ENCODE measurements at regions not wholly inside any gene's neighbourhood (a gene's known extent, or its start where the extent isn't known, plus 50 kb on each side); places are given as distances from the start of the nearest gene placed in this dataset.
"Not testable (repeated sequence)": the region's sequence is repeated elsewhere in the genome, so short reads cannot be mapped to it uniquely, and the experiment has no call there.

DNA sequence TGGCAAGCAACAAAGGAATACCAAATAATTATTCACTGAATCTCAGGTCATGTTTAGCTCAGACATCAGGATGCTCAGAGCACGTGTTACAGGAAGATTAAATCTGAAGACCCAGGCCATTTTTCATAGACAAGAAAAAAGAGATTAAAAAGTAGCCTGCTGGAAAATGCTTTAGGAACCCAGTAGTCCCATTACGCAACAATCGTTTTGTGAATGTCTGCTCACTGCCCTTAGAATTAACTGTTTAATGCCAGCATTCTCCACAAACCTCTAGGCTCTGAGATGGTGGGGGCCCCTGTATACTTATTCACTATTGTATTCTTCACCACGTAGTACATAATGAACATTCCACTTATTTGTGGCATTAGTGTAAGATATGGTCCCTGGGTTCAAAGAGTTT, 154.6 kb upstream of the NYAP2 start:
- DNase-seq (ENCODE audit: low read depth in 2 of 2) = no peak

DNA sequence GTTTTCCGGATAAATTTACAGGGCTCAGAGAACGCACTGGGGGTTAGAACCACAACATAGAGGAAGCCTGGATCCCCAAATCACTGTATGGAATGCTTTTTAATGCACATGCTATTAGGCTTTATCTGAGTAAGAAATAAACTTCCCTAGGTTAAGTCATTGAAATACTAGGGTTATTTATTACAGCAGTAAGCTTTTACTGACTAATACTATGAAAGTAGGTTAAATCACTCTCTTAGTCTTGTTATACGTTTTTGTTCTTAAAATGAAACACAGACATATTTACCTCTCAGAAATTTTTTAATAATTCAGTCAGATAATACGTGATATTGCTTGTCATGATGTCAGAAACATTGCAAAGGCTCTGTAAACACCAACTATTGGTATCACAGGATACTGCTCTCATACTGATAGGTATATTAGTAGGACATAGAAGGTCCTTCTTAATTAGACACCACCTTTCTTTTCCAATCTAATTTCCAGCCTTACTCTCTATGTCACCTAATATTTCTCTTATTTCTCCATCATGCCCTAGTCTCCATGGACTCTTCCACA, 162.7 kb upstream of the NYAP2 start:
- DNase-seq (ENCODE audit: low read depth in 2 of 2) = no peak

DNA sequence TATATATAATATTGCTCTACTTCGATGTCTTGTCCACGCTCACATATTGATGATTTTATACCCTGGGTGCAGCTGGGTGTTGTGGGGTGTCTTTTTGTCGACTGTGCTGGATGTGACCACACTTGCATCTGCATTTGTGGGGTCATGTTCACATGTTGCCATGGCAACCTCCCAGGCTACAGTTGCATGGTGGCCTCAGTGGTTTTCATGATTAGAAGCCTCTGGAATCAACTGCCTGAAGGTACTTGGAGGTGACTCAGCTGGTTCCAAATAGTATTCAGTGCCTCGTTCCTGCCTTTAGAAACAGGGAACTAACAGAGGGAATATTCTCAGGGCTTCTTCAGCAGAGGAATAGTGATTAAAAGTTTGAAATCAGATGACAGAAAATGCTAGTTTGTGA, 166.3 kb upstream of the NYAP2 start:
- DNase-seq (ENCODE audit: low read depth in 2 of 2) = no peak

DNA sequence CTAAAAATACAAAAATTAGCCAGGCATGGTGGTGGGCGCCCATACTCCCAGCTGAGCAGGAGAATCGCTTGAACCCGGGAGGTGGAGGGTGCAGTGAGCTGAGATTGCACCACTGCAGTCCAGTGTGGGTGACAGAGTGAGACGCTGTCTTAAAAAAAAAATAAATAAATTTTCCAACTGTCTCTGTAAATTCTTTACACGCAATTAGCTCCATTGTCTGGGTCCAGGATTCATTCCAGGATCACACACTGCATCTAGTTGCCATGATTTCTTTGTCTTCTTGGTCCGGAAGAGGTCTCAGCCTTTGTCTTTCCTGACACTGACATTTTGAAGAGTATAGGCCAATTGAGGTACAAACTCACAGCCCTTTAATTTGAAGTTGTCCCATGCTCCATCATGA, 167.6 kb upstream of the NYAP2 start:
- DNase-seq (ENCODE audit: low read depth in 2 of 2) = no peak

DNA sequence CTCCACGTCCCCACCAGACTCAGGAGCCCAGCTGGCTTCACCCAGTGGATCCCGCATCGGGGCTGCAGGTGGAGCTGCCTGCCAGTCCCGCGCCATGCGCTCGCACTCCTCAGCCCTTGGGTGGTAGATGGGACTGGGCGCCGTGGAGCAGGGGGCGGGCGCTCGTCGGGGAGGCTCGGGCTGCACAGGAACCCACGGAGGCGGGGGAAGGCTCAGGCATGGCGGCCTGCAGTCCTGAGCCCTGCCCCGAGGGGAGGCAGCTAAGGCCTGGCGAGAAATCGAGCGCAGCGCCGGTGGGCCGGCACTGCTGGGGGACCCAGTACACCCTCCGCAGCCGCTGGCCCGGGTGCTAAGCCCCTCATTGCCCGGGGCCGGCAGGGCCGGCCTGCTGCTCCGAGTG, 170.2 kb upstream of the NYAP2 start:
- DNase-seq (ENCODE audit: low read depth in 2 of 2) = not testable (repeated sequence)

DNA sequence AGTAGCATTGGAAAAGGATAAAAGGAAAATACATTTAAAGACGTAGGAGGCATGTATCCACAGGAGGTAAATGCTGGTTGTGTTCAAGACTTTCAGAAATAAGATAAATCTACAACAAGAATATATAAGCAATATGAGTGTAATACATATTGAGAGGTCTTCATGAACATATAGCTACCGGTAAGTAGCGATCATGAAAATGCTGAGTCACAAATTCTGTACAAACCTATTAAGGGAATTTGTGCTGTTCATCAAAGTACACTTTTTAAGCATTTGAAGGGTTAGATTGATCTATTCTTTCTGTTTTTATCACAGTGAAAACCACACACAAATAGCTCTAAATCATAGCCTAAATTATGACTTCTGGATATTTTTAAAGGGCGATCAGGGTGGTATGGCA, 173.1 kb upstream of the NYAP2 start:
- DNase-seq (ENCODE audit: low read depth in 2 of 2) = no peak

DNA sequence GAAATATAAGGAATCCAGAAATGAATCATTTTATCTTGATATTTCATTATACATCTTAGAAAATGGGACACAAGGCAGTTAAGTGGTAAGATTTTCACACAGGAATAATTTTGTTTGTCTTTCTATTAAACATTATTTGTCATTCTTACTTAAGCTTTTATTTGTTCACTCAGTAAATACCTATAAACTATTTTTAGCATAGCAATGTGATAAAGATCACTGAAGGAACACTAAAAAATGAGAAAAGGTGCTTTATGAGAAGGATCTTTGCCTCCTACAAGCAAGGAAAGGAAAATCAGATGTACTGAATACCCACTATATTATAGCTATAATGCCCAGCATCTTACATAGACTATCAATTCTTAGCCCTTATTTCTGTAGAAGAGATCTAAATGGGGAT, 176.2 kb upstream of the NYAP2 start:
- no peak for DNase-seq (ENCODE audit: low read depth in 2 of 2)

DNA sequence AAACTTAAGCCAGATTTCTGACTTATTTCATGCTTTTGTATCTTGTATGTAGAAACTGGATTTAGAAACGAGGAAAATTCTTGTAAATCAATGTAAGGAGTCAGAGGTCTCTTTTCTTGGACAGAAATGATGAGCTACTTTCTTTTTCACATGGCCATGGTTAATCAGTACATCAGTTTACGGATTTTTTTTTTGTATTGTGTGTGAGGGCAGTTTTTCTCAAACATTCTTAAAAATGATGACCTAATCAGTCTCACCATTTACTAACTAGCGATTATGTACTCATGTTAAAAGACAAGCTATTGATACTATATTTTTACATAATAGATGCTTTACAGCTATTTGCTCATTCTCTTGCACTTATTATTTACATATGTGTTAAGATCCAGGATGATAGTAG, 165.2 kb upstream of the DOCK10 start:
- no peak for DNase-seq (ENCODE audit: low read depth in 2 of 2)

DNA sequence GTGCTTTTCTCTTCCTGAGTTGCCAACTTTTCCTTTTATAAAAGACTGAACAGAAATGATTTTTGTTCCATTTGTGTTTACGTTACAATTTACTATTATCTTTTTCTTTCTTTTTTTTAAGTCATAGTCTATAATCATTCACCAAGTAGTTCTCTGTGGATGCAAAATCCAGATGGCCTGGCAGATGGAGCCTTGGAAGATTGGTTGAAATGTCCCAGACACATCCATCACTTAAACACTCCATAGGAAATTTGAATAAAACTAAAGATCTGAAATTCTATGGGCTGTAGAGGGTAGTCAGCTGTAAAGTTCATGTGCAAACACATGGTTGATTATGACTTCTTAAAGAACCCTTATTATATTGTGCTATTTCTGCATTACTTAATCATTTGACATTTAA, 164.8 kb upstream of the DOCK10 start:
- DNase-seq (ENCODE audit: low read depth in 2 of 2) = no peak

DNA sequence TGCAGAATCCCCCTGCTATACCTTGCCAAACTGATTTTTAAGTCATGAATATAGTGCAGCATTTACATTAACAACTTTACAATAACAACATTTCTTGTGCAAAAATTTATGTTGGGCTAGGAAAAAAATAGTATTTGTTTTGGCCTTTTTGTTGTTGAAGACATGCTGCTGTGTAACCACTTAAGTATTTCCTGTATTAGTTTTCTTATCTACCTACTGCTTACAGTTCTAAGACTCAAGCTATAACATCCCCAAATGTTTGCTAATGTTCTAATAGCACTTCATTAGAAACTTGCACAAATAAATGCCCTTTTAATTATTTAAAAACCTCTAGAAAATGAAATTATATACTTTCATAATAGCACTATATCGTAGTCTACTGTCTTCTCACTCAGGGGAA, 154.3 kb upstream of the DOCK10 start:
- DNase-seq (ENCODE audit: low read depth in 2 of 2) = no peak

DNA sequence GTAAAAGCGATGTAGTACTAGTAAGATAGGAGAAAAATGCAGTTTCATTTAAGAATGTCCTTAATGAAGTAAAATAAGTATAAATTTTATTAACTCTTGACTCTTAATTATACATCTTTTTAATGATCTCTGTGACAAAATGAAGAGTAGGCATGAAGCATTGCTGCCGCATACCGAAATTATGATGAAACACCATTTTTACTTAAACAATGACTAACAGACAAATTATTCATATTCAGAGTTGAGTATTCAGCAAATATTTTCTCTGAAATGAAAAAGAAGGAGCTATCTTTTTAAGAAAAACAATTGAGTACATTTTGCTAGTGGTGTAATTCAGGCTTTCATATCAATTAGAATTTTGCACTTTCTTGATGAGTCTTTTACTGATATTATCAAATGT, 150.6 kb upstream of the DOCK10 start:
- DNase-seq (ENCODE audit: low read depth in 2 of 2) = no peak

DNA sequence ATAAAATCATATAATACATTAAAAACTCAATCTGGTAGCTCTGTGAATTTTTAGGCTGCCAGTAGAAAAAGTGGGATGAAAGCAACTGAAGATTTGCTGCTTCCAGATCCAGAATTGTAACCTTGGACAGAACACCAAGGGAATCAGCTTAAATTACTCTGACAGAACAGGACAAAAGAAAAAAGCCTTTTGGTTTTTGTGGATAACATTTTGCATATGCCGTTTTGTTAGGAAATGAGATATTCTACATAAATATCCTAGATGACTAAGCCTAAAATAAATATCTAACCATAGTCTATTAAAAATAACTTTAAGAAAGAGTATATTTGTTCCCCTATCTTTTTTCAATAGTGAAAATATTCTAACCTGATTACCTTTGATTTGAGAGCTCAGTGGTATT, 148.7 kb upstream of the DOCK10 start:
- DNase-seq (ENCODE audit: low read depth in 2 of 2) = no peak

DNA sequence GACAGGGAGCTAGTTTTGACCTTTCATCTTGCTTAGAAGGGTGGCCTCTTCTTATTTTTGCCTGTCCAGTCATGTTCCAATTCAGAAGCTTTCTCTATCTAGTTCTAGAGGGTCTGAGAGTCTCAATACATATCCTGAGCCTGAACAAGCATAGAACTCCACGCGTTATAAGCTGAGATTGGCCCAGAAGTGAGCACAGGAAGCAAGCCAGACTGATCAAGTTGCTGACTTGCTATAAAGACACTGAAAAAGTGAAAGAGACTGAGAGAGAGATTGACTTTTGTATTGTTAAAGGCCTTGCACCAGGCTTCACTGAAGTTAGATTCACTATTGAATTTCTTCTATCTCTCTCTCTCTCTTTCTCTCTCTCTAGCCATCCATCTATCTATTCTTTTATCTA, 142.7 kb upstream of the DOCK10 start:
- no peak for DNase-seq (ENCODE audit: low read depth in 2 of 2)

DNA sequence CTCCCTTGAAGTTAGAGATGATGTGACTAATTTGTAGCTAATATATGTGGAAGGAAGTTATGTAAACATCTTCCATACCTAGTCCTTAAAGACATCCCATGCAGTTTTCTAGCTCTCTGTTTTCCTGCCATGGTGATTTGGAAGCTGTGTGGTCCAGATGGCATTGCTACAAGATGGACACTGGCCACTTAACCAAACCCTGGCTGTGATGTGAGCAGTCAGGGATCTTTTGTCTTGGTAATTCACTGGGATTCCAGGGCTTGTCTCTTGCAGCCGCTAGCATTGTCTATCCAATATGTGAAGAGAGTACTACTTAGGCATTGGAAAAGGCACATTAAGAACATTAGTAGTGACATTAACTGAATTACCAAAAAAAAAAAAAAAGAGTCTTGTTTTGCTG, 139.9 kb upstream of the DOCK10 start:
- DNase-seq (ENCODE audit: low read depth in 2 of 2) = no peak

DNA sequence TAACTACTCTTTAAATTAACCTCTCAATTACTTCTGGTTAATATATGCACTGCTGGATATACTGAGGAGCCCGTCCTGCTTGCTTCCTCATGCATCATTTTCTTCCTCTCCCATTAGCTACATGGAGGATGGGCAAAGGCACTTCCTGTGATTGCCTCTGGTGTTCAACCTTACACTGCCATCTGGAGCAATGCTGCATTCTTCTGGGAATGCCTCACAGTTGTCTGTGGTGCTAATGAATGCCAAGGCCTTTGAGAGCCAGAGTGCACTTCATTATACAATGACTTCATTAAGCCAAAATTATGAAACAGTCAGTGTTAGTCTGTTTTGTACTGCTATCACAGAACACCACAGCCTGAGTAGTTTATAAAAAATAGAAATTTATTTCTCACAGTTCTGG, 134.8 kb upstream of the DOCK10 start:
- no peak for DNase-seq (ENCODE audit: low read depth in 2 of 2)

DNA sequence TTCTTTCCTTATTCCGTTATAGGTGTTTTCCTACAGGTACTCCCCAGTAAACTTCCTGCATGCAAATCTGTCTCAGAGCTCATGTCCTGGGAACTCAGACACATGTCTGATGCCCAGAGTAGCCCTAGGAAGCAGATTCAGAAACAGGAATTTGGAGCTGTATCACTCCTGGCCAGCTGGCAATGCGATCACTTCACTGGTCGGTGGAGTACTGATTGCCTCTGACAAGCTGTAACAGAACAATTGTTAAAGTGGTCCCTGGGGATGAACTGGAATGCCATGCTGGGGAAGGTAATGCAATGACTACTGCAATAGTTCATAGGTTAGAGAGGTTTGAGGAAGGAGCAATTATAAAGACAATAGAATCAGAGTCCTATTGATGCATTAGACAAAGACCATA, 131.6 kb upstream of the DOCK10 start:
- no peak for DNase-seq (ENCODE audit: low read depth in 2 of 2)

DNA sequence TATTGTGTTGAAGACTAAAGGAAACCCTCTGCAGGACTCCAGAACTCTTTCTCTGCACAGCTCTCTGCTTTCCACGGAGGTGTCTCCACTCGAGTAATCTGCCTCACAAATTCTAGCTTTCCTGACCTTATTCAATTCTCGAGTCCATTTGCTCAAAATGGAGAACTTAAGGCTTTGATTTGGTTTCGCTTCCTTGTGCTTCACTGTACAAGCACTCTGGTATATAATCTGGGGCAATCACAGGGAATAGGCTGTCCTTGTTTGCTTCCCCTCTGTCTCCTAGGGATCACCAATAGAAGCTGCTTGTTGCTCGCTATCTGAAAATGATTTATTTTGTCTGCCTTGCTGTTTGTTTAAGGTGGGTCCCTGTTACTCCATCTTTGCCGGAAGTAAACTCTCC, 129.1 kb upstream of the DOCK10 start:
- DNase-seq (ENCODE audit: low read depth in 2 of 2) = no peak

DNA sequence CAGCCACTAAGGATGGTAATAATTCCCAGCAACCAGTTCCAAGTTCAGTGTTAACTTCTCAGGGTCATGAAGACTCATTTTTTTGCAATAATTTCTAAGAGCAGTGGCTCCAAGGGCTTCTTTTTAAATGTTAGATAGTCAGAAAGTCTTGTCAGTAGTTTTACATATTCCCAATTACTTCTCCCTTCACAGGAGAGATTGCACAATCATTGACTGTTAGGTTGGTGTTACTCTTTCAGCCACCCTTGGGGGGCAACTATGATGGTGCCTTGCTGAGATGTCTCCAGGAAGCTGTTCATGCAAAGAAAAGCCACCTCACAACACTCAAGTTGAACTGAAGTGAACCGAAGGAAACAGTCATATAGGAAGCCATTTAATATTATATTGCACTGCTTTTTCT, 127.9 kb upstream of the DOCK10 start:
- no peak for DNase-seq (ENCODE audit: low read depth in 2 of 2)

DNA sequence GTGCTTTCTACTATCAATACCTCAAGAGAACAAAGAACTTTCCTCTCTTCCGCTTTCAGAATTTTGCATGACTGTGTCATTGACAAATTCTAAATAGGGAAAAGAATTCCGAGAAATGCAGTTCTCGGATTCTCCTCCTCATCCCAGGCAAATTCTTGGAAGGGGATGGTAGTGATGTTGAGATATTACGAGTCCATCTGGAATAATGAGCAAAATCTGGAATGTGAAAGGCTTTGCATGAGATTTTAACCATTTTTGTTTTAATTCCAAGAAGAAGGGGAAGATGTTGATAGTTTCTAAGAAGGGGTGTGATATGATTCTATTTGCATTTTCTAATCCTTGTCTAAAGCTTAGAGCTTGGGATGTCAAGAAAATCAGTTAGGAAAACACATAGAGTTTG, 127.1 kb upstream of the DOCK10 start:
- no peak for DNase-seq (ENCODE audit: low read depth in 2 of 2)

DNA sequence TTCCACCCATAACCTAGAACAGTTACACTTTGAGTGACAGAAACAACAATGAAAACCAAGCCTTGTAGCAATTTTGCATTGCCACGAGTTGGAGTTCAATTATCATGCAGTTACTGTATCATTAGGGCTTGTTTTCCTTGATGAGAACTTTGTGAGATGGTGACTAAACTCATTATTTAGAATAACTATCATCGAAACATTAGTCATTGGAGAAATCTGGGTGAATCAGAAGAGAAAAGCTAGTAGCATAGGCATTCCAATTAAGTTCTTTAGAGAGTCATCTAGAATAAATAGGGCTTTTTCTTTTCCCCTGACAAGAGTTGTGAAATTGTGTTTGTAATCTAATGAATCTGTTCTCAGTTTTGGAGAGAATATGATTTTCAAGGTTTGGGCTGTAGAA, 122.8 kb upstream of the DOCK10 start:
- DNase-seq (ENCODE audit: low read depth in 2 of 2) = no peak

DNA sequence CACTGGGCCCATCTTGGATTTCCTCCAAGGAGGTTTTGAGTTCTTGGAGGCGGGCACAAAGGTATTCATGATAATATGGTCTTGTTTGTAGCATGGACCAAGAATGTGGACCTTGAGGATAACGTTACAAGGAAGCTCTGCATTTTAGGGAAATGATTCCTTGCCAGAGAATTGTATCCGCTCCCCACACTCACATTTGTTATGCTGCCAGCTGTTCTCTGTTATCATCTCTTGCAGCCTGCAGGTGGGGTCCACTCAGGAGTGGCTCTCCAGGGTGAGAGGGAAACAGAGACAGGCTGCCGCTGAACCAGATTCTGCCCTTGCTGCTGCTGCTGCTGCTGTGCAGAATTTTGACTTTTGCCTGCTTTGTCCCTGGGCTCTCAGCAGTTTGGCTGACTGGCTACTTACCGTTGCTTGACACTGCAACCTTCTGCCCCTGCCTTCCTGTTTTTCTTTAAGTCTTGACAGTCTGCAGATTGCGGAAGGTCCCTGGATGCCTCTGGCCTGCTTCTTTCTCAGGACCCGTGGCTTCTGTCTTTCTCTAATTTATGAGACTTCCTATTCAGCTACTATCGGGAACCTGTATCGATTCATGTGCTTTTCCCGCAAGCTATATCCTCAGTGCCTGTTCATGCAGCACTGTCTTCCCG, 122.3 kb upstream of the DOCK10 start:
- no peak for DNase-seq (ENCODE audit: low read depth in 2 of 2)

DNA sequence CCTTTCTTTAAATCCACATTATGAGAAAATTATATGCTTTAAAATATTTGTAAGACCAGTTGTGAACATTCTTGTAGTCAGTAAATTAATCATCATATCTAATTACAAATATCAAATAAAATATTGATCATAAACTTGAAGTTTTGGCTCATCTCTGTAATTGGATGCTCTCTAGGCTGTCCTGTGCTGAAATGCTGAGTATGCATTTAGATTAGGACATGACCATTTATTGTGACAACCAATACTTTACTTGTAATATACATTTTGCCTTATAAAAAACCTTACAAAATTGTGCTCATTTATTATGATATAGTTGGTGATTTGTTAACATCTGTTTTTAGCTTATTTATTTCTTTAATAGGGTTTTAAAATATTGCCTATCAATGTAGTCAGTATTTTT, 116.1 kb upstream of the DOCK10 start:
- no peak for DNase-seq (ENCODE audit: low read depth in 2 of 2)

DNA sequence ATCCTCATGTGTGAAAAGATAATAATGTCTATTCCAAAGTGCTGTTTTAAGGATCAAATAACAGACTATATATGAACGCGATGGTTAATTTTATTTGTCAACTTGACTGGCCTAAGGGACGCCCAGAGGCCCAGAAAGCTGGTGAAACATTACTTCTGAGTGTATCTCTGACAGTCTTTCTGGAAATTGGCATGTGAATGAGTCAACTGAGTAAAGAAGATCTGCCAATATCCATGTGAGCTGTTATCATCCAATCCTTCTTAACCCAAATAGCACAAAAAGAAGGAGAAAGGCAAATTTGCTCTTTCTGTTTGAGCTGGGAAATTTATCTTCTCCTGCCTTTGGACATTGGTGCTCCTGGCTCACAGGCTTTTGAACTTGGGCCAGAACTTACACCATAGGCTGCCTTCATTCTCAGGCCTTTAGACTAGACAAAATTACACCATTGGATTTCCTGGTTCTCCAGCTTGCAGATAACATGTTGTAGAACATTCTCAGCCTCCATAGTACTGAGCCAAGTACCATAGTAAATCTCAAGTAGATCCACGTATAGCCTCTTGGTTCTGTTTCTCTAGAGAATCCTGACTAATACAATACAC, 114.7 kb upstream of the DOCK10 start:
- DNase-seq (ENCODE audit: low read depth in 2 of 2) = no peak

DNA sequence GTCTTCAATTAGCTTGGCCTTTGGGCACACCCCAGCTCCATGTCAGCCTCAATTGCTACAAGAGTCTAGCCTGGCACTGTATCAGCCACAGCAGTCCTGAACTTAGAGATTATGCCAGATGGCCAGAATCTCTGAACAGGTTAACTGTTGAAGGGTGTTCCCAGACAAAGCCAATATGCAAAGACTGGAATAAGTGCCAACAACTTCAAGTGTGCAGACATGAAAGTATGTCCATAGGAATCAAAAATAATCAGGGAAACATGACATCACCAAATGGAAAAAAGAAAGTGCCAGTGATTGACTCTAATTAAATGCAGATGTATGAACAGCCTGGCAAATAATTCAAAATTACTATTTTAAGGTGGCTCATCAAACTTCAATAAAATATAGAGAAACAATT, 98.5 kb upstream of the DOCK10 start:
- no peak for DNase-seq (ENCODE audit: low read depth in 2 of 2)

Data from stimulated activated CD4-positive, alpha-beta T cell treated with anti-CD3 and anti-CD28 coated beads, Interleukin-12 subunit alpha, Interleukin-12 subunit beta, amount 100 ng/mL, for 24 hours (primary cell).